CD4-positive, CD25-positive, alpha-beta regulatory T cell (primary cell): ENCODE measurements at regions not wholly inside any gene's neighbourhood (a gene's known extent, or its start where the extent isn't known, plus 50 kb on each side); places are given as distances from the start of the nearest gene placed in this dataset.

Source experiments
- ATAC-seq, 2 donors: fragments of 150-1000 bp; cut with Tn5 transposase; one replicate each; pipeline ENCODE4 v1.10.0; 2021; ENCODE audit warnings: low read depth in 2 of 2, moderate number of reproducible peaks in 2 of 2, moderate library complexity in 1 of 2
- DNase-seq, 3 donors: peaks; one replicate each; pipeline versions ENCODE4 v3.0.0 to v3.0.0-alpha.2; 2012 to 2022; ENCODE audit warnings: mixed read lengths in 1 of 3
- H3K27ac ChIP-seq: one replicate; pipeline ENCODE4 v1.7.0; 2013; ENCODE audit warnings: mild to moderate bottlenecking, low read length; ENCODE audit not compliant: insufficient read depth, poor library complexity, severe bottlenecking
- H3K27me3 ChIP-seq: one replicate; pipeline ENCODE4 v1.7.0; 2013; ENCODE audit warnings: low read length; ENCODE audit not compliant: control insufficient read depth, insufficient read depth
- H3K36me3 ChIP-seq: one replicate; pipeline ENCODE4 v1.7.0; 2013; ENCODE audit warnings: mild to moderate bottlenecking, low read length, moderate library complexity; ENCODE audit not compliant: control insufficient read depth, insufficient read depth
- H3K4me1 ChIP-seq: 2 replicates; pipeline ENCODE4 v1.7.0; 2013; ENCODE audit warnings: mild to moderate bottlenecking, low read length; ENCODE audit not compliant: insufficient read depth, control insufficient read depth, poor library complexity, severe bottlenecking
- H3K4me3 ChIP-seq: one replicate; pipeline ENCODE4 v1.7.0; 2013; ENCODE audit warnings: low read depth, mild to moderate bottlenecking, low read length, moderate library complexity
- H3K9me3 ChIP-seq, 2 experiments: 1 replicate in 1 of 2; 2 replicates in 1 of 2; pipeline ENCODE4 v1.7.0; 2013; ENCODE audit warnings: low read length in 2 of 2, mild to moderate bottlenecking in 1 of 2, moderate library complexity in 1 of 2; ENCODE audit not compliant: control insufficient read depth in 2 of 2
- H3K27ac Mint-ChIP-seq, 3 donors: one replicate each; pipeline ENCODE4 v1.8.0; 2020 to 2022; ENCODE audit warnings: mild to moderate bottlenecking in 3 of 3, mixed read lengths in 3 of 3, moderate library complexity in 2 of 3
- H3K27me3 Mint-ChIP-seq: one replicate; pipeline ENCODE4 v1.8.0; 2022; ENCODE audit warnings: mild to moderate bottlenecking, mixed read lengths
- H3K36me3 Mint-ChIP-seq: one replicate; pipeline ENCODE4 v1.8.0; 2020; ENCODE audit warnings: mixed read lengths
- H3K4me1 Mint-ChIP-seq, 4 donors: one replicate each; pipeline ENCODE4 v1.8.0; 2020 to 2022; ENCODE audit warnings: mixed read lengths in 4 of 4, mild to moderate bottlenecking in 1 of 4
- H3K4me3 Mint-ChIP-seq, 4 donors: one replicate each; pipeline ENCODE4 v1.8.0; 2020 to 2022; ENCODE audit warnings: mild to moderate bottlenecking in 4 of 4, mixed read lengths in 4 of 4, moderate library complexity in 3 of 4
- H3K9me3 Mint-ChIP-seq, 7 donors: one replicate each; pipeline ENCODE4 v1.8.0; 2020 to 2022; ENCODE audit warnings: mixed read lengths in 7 of 7, mild to moderate bottlenecking in 3 of 7, moderate library complexity in 2 of 7

DNA sequence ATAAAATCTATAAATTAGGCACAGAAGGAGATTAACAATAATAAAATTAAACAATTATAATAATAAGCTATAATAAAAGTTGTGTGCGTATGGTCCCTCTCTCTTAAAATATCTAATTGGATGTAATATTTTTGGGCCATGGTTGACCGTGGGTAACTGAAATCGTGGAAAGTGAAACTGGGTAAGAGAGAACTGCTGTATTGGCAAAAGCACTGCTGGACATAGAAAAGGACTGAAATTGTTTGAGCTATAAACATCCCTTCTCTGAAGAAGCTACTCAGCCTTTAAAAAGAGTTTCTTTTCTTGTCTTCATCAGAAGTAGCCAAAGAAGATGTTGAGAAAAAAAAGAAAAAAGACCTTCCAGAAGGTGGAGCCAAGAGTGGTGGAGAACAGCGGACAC, 379.4 kb downstream of the ZNF521 start:
- Histone ChIP-seq H3K27me3 (no peaks in the 10 kb centered on the region), H3K36me3 (no peaks in the 10 kb centered on the region), H3K9me3 (no peaks in the 10 kb centered on the region), H3K27ac (no peak overlapping the region), H3K4me3 (no peak overlapping the region), H3K4me1 (no peaks in the 10 kb centered on the region)
- ATAC-seq = no peak
- Mint-ChIP-seq H3K27me3 (no peaks in the 10 kb centered on the region), H3K36me3 (no peaks in the 10 kb centered on the region), H3K4me3 (no peak overlapping the region), H3K27ac (no peak overlapping the region), H3K4me1 (no peaks in the 10 kb centered on the region), H3K9me3 (peaks cover 0 to 5% (median 3%) of the 10 kb centered on the region in 7 donors)
- no peak for DNase-seq

DNA sequence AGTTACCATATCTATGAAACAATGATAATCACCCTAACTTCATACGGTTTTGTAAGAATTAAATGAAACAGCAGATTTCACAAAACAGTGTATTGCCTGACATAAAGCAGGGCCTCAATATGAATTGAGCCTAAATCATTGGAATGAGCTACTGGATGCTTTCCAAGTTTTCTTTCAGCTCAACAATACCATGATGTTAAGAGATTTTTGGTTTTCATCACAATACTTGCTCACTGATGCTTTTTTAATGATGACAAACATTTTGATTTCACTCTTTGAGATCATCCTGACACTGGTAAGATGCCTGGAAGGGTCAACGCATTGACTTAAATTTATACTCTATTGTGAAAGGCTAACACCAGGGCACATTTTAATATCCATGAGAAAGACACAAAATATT, 377.5 kb downstream of the ZNF521 start:
- Histone ChIP-seq H3K4me3 (no peak overlapping the region), H3K36me3 (no peaks in the 10 kb centered on the region), H3K27ac (no peak overlapping the region), H3K27me3 (no peaks in the 10 kb centered on the region), H3K4me1 (no peaks in the 10 kb centered on the region), H3K9me3 (no peaks in the 10 kb centered on the region)
- Mint-ChIP-seq H3K27me3 (no peaks in the 10 kb centered on the region), H3K36me3 (no peaks in the 10 kb centered on the region), H3K27ac (no peak overlapping the region), H3K4me1 (no peaks in the 10 kb centered on the region), H3K9me3 (peaks cover 0 to 7% (median 3%) of the 10 kb centered on the region in 7 donors), H3K4me3 (no peak overlapping the region)
- DNase-seq (no peak), ATAC-seq (no peak)

DNA sequence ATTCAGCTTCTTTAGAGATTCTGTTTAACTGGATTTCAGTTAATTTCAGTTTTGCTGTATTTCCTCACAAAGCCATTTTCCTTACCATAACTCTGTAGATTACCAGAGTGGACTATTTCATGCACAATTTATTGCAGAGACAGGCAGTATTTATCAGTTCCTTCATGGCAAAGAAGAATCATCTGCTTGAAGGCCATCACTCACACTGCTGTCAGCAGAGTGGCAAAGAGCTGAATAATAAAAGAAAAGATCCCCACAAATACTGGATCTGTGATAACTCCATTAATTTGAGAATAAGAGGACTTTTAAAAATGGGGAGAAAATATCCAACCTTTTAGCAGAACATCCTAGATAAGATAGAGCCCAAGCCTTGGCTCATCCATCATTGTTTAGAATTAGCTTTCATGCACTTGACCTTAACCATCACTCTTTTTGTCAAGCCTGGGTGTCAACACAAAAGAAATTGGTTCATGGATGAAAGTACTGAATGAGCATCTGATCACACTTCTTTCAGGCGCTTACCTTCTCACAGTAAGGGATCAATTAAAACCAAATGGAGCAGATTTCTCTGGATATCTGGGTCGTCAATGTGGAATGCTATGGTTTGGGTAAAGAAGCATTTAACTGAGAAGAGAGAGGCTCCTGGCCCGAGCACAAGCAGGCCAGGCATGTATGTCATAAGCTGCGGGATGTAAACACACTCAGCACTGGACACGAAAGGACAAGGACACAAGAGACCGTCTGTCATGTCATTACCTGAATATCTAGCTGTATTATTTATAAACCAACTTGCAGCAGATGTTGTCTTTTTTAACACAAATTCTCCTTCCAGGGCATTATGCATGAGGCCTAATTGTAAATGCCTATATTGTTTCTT, 376.2 kb downstream of the ZNF521 start:
- H3K4me1 Mint-ChIP-seq = no peaks in the 10 kb centered on the region
- Histone ChIP-seq H3K27ac (no peak overlapping the region), H3K4me3 (no peak overlapping the region), H3K36me3 (no peaks in the 10 kb centered on the region), H3K27me3 (no peaks in the 10 kb centered on the region), H3K4me1 (no peaks in the 10 kb centered on the region), H3K9me3 (no peaks in the 10 kb centered on the region)
- H3K27me3 Mint-ChIP-seq = no peaks in the 10 kb centered on the region
- peaks cover 0 to 7% (median 1%) of the 10 kb centered on the region in 7 donors for H3K9me3 Mint-ChIP-seq
- no peak overlapping the region for H3K4me3 Mint-ChIP-seq
- no peaks in the 10 kb centered on the region for H3K36me3 Mint-ChIP-seq
- H3K27ac Mint-ChIP-seq = no peak overlapping the region
- ATAC-seq (no peak), DNase-seq (no peak)

- H3K4me3 ChIP-seq = no peak overlapping the region
- no peak overlapping the region for H3K27ac ChIP-seq
- Mint-ChIP-seq H3K36me3 (no peaks in the 10 kb centered on the region), H3K9me3 (peaks cover 0 to 7% (median 1%) of the 10 kb centered on the region in 7 donors), H3K4me1 (no peaks in the 10 kb centered on the region), H3K4me3 (no peak overlapping the region), H3K27ac (no peak overlapping the region), H3K27me3 (no peaks in the 10 kb centered on the region)
- no peak for DNase-seq
- no peak for ATAC-seq
- no peaks in the 10 kb centered on the region for H3K27me3 ChIP-seq
- H3K9me3 ChIP-seq = no peaks in the 10 kb centered on the region
- no peaks in the 10 kb centered on the region for H3K36me3 ChIP-seq
- no peaks in the 10 kb centered on the region for H3K4me1 ChIP-seq
Measured at GRCh38 chr18:24976502-24976901, 375.5 kb downstream of the ZNF521 start.

DNA sequence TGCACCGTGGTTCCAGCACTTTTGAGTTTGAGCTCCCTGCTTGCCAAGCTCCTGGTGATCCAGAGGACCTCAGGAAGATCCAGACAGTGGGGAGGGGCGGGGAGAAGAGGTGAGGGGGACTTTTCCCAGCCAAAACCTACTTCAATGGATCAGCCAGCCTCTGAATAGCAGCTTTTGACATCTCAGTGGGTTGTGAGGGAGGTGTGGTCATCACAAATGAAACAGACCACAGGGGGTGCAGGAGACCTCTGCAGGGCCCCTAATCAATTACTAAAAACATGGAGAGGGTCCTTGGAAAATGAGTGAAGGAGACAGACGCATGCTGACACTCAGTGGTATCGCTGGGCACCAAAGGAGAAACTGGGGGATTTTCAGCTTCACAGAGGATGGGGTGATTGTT, 372.7 kb downstream of the ZNF521 start:
- no peak overlapping the region for H3K27ac Mint-ChIP-seq
- no peak for ATAC-seq

DNA sequence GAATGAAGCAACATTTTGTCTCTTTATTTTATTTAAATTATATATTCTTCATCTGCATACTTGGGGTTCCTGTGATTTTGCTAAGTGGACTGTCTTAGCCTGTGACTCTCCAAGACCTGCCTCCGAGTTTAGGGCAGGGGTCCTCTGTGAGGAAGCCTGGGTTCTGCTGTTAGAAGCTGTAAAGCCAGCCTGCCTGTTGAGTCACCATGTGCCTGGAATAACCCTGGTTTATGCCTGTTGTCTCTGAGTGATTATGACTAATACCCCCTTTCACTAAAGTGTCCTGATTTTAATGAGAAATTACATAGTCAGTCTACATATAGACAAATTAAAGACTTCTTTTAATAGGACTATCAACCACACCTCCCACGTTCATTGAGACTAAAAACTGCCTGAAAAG, 369.1 kb downstream of the ZNF521 start:
- no peaks in the 10 kb centered on the region for H3K36me3 ChIP-seq
- Mint-ChIP-seq H3K36me3 (no peaks in the 10 kb centered on the region), H3K27ac (no peak overlapping the region), H3K9me3 (peaks cover 0 to 8% (median 0%) of the 10 kb centered on the region in 7 donors), H3K4me3 (peak overlapping the region in 1 of 4 donors; percentile 55), H3K4me1 (no peaks in the 10 kb centered on the region), H3K27me3 (no peaks in the 10 kb centered on the region)
- no peak overlapping the region for H3K27ac ChIP-seq
- H3K9me3 ChIP-seq = no peaks in the 10 kb centered on the region
- DNase-seq (no peak), ATAC-seq (no peak)
- H3K4me1 ChIP-seq = no peaks in the 10 kb centered on the region
- H3K4me3 ChIP-seq = no peak overlapping the region
- H3K27me3 ChIP-seq = no peaks in the 10 kb centered on the region

More for the DNA sequence above, 372.7 kb downstream of the ZNF521 start:
- H3K36me3 Mint-ChIP-seq = no peaks in the 10 kb centered on the region
- Histone ChIP-seq H3K4me1 (no peaks in the 10 kb centered on the region), H3K27ac (no peak overlapping the region), H3K4me3 (no peak overlapping the region), H3K36me3 (no peaks in the 10 kb centered on the region), H3K9me3 (no peaks in the 10 kb centered on the region), H3K27me3 (no peaks in the 10 kb centered on the region)
- peaks cover 0 to 8% (median 0%) of the 10 kb centered on the region in 7 donors for H3K9me3 Mint-ChIP-seq
- H3K27me3 Mint-ChIP-seq = no peaks in the 10 kb centered on the region
- no peaks in the 10 kb centered on the region for H3K4me1 Mint-ChIP-seq
- no peak overlapping the region for H3K4me3 Mint-ChIP-seq
- DNase-seq = no peak

DNA sequence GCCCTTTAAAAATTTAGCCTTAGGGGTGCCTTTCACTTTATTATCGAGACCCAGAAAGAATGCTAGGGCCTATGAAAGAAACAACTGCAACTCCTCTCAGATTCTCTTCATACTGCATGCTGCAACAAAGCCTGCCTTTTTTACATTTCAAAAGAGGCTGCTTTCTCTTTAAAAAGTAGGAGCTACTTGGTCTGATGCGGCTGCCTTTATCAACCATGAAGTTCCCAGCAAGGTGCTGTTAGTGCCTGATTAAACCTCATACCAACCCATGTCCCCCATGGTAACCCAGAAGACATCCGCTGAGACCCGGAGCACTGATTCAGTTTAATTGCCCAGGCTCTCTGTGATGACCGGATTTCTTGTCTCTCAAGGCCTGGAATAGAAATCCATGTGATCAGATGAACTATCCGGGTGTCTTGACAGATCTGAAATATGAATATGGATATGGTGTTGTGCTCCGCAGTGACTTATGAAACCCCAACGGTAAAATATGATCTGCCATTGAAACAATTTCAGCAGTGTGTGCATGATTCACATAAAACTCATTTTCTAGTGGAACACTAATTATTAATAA, 368.3 kb downstream of the ZNF521 start:
- no peaks in the 10 kb centered on the region for H3K9me3 ChIP-seq
- H3K27ac Mint-ChIP-seq = no peak overlapping the region
- ATAC-seq (no peak), DNase-seq (no peak)
- H3K36me3 Mint-ChIP-seq = no peaks in the 10 kb centered on the region
- no peak overlapping the region for H3K4me3 ChIP-seq
- no peaks in the 10 kb centered on the region for H3K4me1 ChIP-seq
- no peak overlapping the region for H3K4me3 Mint-ChIP-seq
- no peak overlapping the region for H3K27ac ChIP-seq
- no peaks in the 10 kb centered on the region for H3K27me3 Mint-ChIP-seq
- H3K27me3 ChIP-seq = no peaks in the 10 kb centered on the region
- no peaks in the 10 kb centered on the region for H3K36me3 ChIP-seq
- H3K4me1 Mint-ChIP-seq = no peaks in the 10 kb centered on the region
- H3K9me3 Mint-ChIP-seq = peaks cover 0 to 8% (median 0%) of the 10 kb centered on the region in 7 donors

GRCh38 chr18:24985586-24985985, 366.4 kb downstream of the ZNF521 start:
- no peaks in the 10 kb centered on the region for H3K27me3 ChIP-seq
- H3K27me3 Mint-ChIP-seq = no peaks in the 10 kb centered on the region
- no peaks in the 10 kb centered on the region for H3K36me3 ChIP-seq
- H3K27ac ChIP-seq = no peak overlapping the region
- peaks cover 0 to 5% (median 0%) of the 10 kb centered on the region in 7 donors for H3K9me3 Mint-ChIP-seq
- H3K4me3 Mint-ChIP-seq = no peak overlapping the region
- H3K9me3 ChIP-seq = no peaks in the 10 kb centered on the region
- ATAC-seq (no peak), DNase-seq (no peak)
- H3K4me1 ChIP-seq = no peaks in the 10 kb centered on the region
- no peak overlapping the region for H3K27ac Mint-ChIP-seq
- no peaks in the 10 kb centered on the region for H3K4me1 Mint-ChIP-seq
- H3K36me3 Mint-ChIP-seq = no peaks in the 10 kb centered on the region
- H3K4me3 ChIP-seq = no peak overlapping the region
